ENCODE measurements at regions not wholly inside any gene's neighbourhood (a gene's known extent, or its start where the extent isn't known, plus 50 kb on each side); places are given as distances from the start of the nearest gene placed in this dataset.

GRCh38 chr16:54511222-54511731, 224.7 kb upstream of the IRX3 start:
- H3K9me3 Mint-ChIP-seq, result no peaks in the 10 kb centered on the region
- CTCF ChIA-PET, result no interaction called here
- H3K36me3 Mint-ChIP-seq, result no peaks in the 10 kb centered on the region
- H3K27me3 Mint-ChIP-seq, result no peaks in the 10 kb centered on the region
- H3K27ac Mint-ChIP-seq, result no peak overlapping the region
- no peak for DNase-seq
- H3K4me1 Mint-ChIP-seq, result no peaks in the 10 kb centered on the region
- no peak overlapping the region for H3K4me3 Mint-ChIP-seq

- Mint-ChIP-seq H3K27ac (no peak overlapping the region), H3K36me3 (no peaks in the 10 kb centered on the region), H3K4me1 (no peaks in the 10 kb centered on the region), H3K9me3 (no peaks in the 10 kb centered on the region), H3K4me3 (no peak overlapping the region), H3K27me3 (no peaks in the 10 kb centered on the region)
- CTCF ChIA-PET, result no interaction called here
- DNase-seq, result no peak
These were observed 224.2 kb upstream of the IRX3 start for GRCh38 chr16:54510685-54511221.

- no peak for DNase-seq
- no peak overlapping the region for H3K4me3 Mint-ChIP-seq
- CTCF ChIA-PET, result no interaction called here
- H3K36me3 Mint-ChIP-seq, result no peaks in the 10 kb centered on the region
- H3K9me3 Mint-ChIP-seq, result no peaks in the 10 kb centered on the region
- H3K4me1 Mint-ChIP-seq, result no peaks in the 10 kb centered on the region
- H3K27me3 Mint-ChIP-seq, result no peaks in the 10 kb centered on the region
- H3K27ac Mint-ChIP-seq, result no peak overlapping the region
These were observed 222.9 kb upstream of the IRX3 start for GRCh38 chr16:54509456-54509855.

- CTCF ChIA-PET, result no interaction called here
These were observed 221.8 kb upstream of the IRX3 start for GRCh38 chr16:54508351-54508750.

GRCh38 chr16:54506741-54507500, 220.3 kb upstream of the IRX3 start:
- CTCF ChIA-PET, result no interaction called here
- Mint-ChIP-seq H3K4me3 (no peak overlapping the region), H3K27ac (no peak overlapping the region), H3K36me3 (no peaks in the 10 kb centered on the region), H3K27me3 (no peaks in the 10 kb centered on the region), H3K9me3 (no peaks in the 10 kb centered on the region), H3K4me1 (no peaks in the 10 kb centered on the region)
- no peak for DNase-seq

More at GRCh38 chr16:54508351-54508750, 221.8 kb upstream of the IRX3 start:
- H3K36me3 Mint-ChIP-seq, result no peaks in the 10 kb centered on the region
- H3K4me1 Mint-ChIP-seq, result no peaks in the 10 kb centered on the region
- H3K27ac Mint-ChIP-seq, result no peak overlapping the region
- H3K27me3 Mint-ChIP-seq, result no peaks in the 10 kb centered on the region
- no peak for DNase-seq
- no peaks in the 10 kb centered on the region for H3K9me3 Mint-ChIP-seq
- no peak overlapping the region for H3K4me3 Mint-ChIP-seq

- Mint-ChIP-seq H3K4me3 (no peak overlapping the region), H3K4me1 (no peaks in the 10 kb centered on the region), H3K27ac (no peak overlapping the region), H3K27me3 (no peaks in the 10 kb centered on the region), H3K9me3 (no peaks in the 10 kb centered on the region), H3K36me3 (no peaks in the 10 kb centered on the region)
- CTCF ChIA-PET, result no interaction called here
- no peak for DNase-seq
These were observed 219.6 kb upstream of the IRX3 start for GRCh38 chr16:54506214-54506580.

GRCh38 chr16:54505549-54506213, 219.1 kb upstream of the IRX3 start:
- no peak for DNase-seq
- Mint-ChIP-seq H3K27ac (no peak overlapping the region), H3K36me3 (no peaks in the 10 kb centered on the region), H3K9me3 (peaks cover 2% of the 10 kb centered on the region), H3K4me1 (no peaks in the 10 kb centered on the region), H3K27me3 (no peaks in the 10 kb centered on the region), H3K4me3 (no peak overlapping the region)
- CTCF ChIA-PET, result no interaction called here

GRCh38 chr16:54504372-54504771, 217.8 kb upstream of the IRX3 start:
- Mint-ChIP-seq H3K27ac (no peak overlapping the region), H3K27me3 (no peaks in the 10 kb centered on the region), H3K4me3 (no peak overlapping the region), H3K4me1 (no peaks in the 10 kb centered on the region), H3K9me3 (peaks cover 2% of the 10 kb centered on the region), H3K36me3 (no peaks in the 10 kb centered on the region)
- CTCF ChIA-PET, result no interaction called here
- DNase-seq, result no peak

GRCh38 chr16:54503856-54504219, 217.3 kb upstream of the IRX3 start:
- Mint-ChIP-seq H3K4me1 (no peaks in the 10 kb centered on the region), H3K27me3 (no peaks in the 10 kb centered on the region), H3K9me3 (peaks cover 2% of the 10 kb centered on the region), H3K27ac (no peak overlapping the region), H3K4me3 (no peak overlapping the region), H3K36me3 (no peaks in the 10 kb centered on the region)
- CTCF ChIA-PET, result no interaction called here
- DNase-seq, result no peak

- H3K9me3 Mint-ChIP-seq, result peaks cover 3% of the 10 kb centered on the region
- CTCF ChIA-PET, result no interaction called here
- H3K4me3 Mint-ChIP-seq, result no peak overlapping the region
- H3K27me3 Mint-ChIP-seq, result no peaks in the 10 kb centered on the region
- no peak for DNase-seq
- H3K4me1 Mint-ChIP-seq, result no peaks in the 10 kb centered on the region
- no peaks in the 10 kb centered on the region for H3K36me3 Mint-ChIP-seq
- H3K27ac Mint-ChIP-seq, result no peak overlapping the region
These were observed 216.6 kb upstream of the IRX3 start for GRCh38 chr16:54503011-54503855.

- H3K9me3 Mint-ChIP-seq, result peaks cover 9% of the 10 kb centered on the region
- H3K27me3 Mint-ChIP-seq, result no peaks in the 10 kb centered on the region
- H3K4me3 Mint-ChIP-seq, result no peak overlapping the region
- no peaks in the 10 kb centered on the region for H3K36me3 Mint-ChIP-seq
- no peak for DNase-seq
- no peaks in the 10 kb centered on the region for H3K4me1 Mint-ChIP-seq
- H3K27ac Mint-ChIP-seq, result no peak overlapping the region
- CTCF ChIA-PET, result no interaction called here
These were observed 215.2 kb upstream of the IRX3 start for GRCh38 chr16:54501797-54502196.

- Mint-ChIP-seq H3K27me3 (no peaks in the 10 kb centered on the region), H3K4me1 (no peaks in the 10 kb centered on the region), H3K27ac (no peak overlapping the region), H3K9me3 (peaks cover 7% of the 10 kb centered on the region), H3K4me3 (no peak overlapping the region), H3K36me3 (no peaks in the 10 kb centered on the region)
- CTCF ChIA-PET, result no interaction called here
- no peak for DNase-seq
These were observed 207.0 kb upstream of the IRX3 start for GRCh38 chr16:54493594-54493993.

GRCh38 chr16:54493061-54493460, 206.5 kb upstream of the IRX3 start:
- H3K27me3 Mint-ChIP-seq, result no peaks in the 10 kb centered on the region
- H3K36me3 Mint-ChIP-seq, result no peaks in the 10 kb centered on the region
- H3K4me3 Mint-ChIP-seq, result no peak overlapping the region
- DNase-seq, result no peak
- peaks cover 4% of the 10 kb centered on the region for H3K9me3 Mint-ChIP-seq
- H3K27ac Mint-ChIP-seq, result no peak overlapping the region
- H3K4me1 Mint-ChIP-seq, result no peaks in the 10 kb centered on the region
- CTCF ChIA-PET, result no interaction called here

GRCh38 chr16:54490112-54490488, 203.5 kb upstream of the IRX3 start:
- CTCF ChIA-PET, result no interaction called here
- H3K4me3 Mint-ChIP-seq, result no peak overlapping the region
- no peaks in the 10 kb centered on the region for H3K27me3 Mint-ChIP-seq
- H3K36me3 Mint-ChIP-seq, result no peaks in the 10 kb centered on the region
- H3K9me3 Mint-ChIP-seq, result no peaks in the 10 kb centered on the region
- no peak overlapping the region for H3K27ac Mint-ChIP-seq
- no peak for DNase-seq
- H3K4me1 Mint-ChIP-seq, result no peaks in the 10 kb centered on the region

Measured in activated naive CD4-positive, alpha-beta T cell treated with anti-CD3 and anti-CD28 coated beads, Interleukin-2, amount 10 ng/mL, durations not matched to agents 7 days and 5 days (primary cell).